Thyroid gland (tissue), 4 donors: ENCODE measurements at regions not wholly inside any gene's neighbourhood (a gene's known extent, or its start where the extent isn't known, plus 50 kb on each side); places are given as distances from the start of the nearest gene placed in this dataset.

Source experiments
- CTCF ChIP-seq, 6 experiments: fragments of 200-600 bp in 3 of 6; fragments of 450-650 bp in 3 of 6; sonication (generic) in 3 of 6; IDR thresholded peaks; one replicate each; pipeline ENCODE4 v1.5.1; 2016 to 2019; ENCODE audit warnings: antibody characterized with exemption in 6 of 6, mild to moderate bottlenecking in 2 of 6, inconsistent platforms in 1 of 6, moderate library complexity in 1 of 6
- POLR2A ChIP-seq, 2 donors: fragments of 450-650 bp; IDR thresholded peaks; one replicate each; pipeline ENCODE4 v1.6.1; 2017; ENCODE audit warnings: antibody characterized with exemption in 2 of 2, mild to moderate bottlenecking in 2 of 2, moderate library complexity in 1 of 2

GRCh38 chr6:51024126-51024525 lies 205.5 kb downstream of the TFAP2B start:
- TF ChIP-seq CTCF (IDR thresholded peaks at IDR 0.05) (no peak), POLR2A (IDR thresholded peaks at IDR 0.05) (no peak)
